Smooth muscle cell (in vitro differentiated cells): ENCODE measurements at regions not wholly inside any gene's neighbourhood (a gene's known extent, or its start where the extent isn't known, plus 50 kb on each side); places are given as distances from the start of the nearest gene placed in this dataset.

Experiments
- DNase-seq: peaks from one replicate; lab custom pipeline; 2025; ENCODE audit not compliant: unreplicated experiment; lab: John Stamatoyannopoulos, UW
- H2AFZ ChIP-seq: fragments of 200-600 bp; sonication (generic); 2 replicates; pipeline ENCODE4 v1.6.0; 2016; ENCODE audit warnings: antibody characterized with exemption, low read depth, mild to moderate bottlenecking
- H3F3A ChIP-seq: fragments of 200-600 bp; sonication (generic); 2 replicates; pipeline ENCODE4 v1.6.0; 2017; ENCODE audit warnings: antibody characterized with exemption, low read depth
- H3K27ac ChIP-seq: fragments of 200-600 bp; sonication (generic); 2 replicates; pipeline ENCODE4 v1.5.1; 2016; ENCODE audit warnings: low read depth, mild to moderate bottlenecking
- H3K27me3 ChIP-seq: fragments of 200-600 bp; sonication (generic); 2 replicates; pipeline ENCODE4 v1.6.1; 2016; ENCODE audit warnings: low read depth, mild to moderate bottlenecking
- H3K36me3 ChIP-seq: fragments of 200-600 bp; sonication (generic); 2 replicates; pipeline ENCODE4 v1.5.1; 2016; ENCODE audit warnings: low read depth
- H3K4me1 ChIP-seq: fragments of 200-600 bp; sonication (generic); 2 replicates; pipeline ENCODE4 v1.5.1; 2016; ENCODE audit warnings: low read depth
- H3K4me2 ChIP-seq: fragments of 200-600 bp; sonication (generic); 2 replicates; pipeline ENCODE4 v1.6.0; 2016; ENCODE audit warnings: mild to moderate bottlenecking
- H3K4me3 ChIP-seq: fragments of 200-600 bp; sonication (generic); 2 replicates; pipeline ENCODE4 v1.5.1; 2016; ENCODE audit warnings: mild to moderate bottlenecking
- H3K79me2 ChIP-seq: fragments of 200-600 bp; sonication (generic); 2 replicates; pipeline ENCODE4 v1.6.0; 2016; ENCODE audit warnings: low read depth, mild to moderate bottlenecking
- H3K9ac ChIP-seq: fragments of 200-600 bp; sonication (generic); 2 replicates; pipeline ENCODE4 v1.6.0; 2016; ENCODE audit warnings: low read depth
- H3K9me3 ChIP-seq: fragments of 200-600 bp; sonication (generic); replicated peaks from 2 replicates; pipeline ENCODE4 v1.5.1; 2016; ENCODE audit warnings: low read depth
- H4K20me1 ChIP-seq: fragments of 200-600 bp; sonication (generic); 2 replicates; pipeline ENCODE4 v1.6.0; 2016; ENCODE audit warnings: low read depth
- CTCF ChIP-seq: fragments of 200-600 bp; sonication (generic); IDR thresholded peaks from 2 replicates; pipeline ENCODE4 v1.5.1; 2017; ENCODE audit warnings: borderline replicate concordance, mild to moderate bottlenecking, antibody characterized with exemption; ENCODE audit not compliant: insufficient read depth, poor library complexity, severe bottlenecking
- WGBS: methylation state at CpG from one replicate; pipeline ENCODE4 v1.1.7; 2016; ENCODE audit warnings: low lambda C conversion rate; 5-methylcytosine and 5-hydroxymethylcytosine counted together

GRCh38 chr13:107458269-107458668 is 757.1 kb downstream of the LIG4 start:
- no peaks in the 10 kb centered on the region for H3K27me3 ChIP-seq
- no peak for TF ChIP-seq CTCF
- no peaks in the 10 kb centered on the region for H3K36me3 ChIP-seq
- no peaks in the 10 kb centered on the region for H3K79me2 ChIP-seq
- DNase-seq, result no peak
- H3K4me2 ChIP-seq, result no peak overlapping the region
- no peak overlapping the region for H3K27ac ChIP-seq
- H3K9me3 ChIP-seq, result no peaks in the 10 kb centered on the region
- 93% methylated on average over 10 of the region's 10 CpGs for WGBS
- no peaks in the 10 kb centered on the region for H3F3A ChIP-seq
- H4K20me1 ChIP-seq, result no peaks in the 10 kb centered on the region
- H3K4me1 ChIP-seq, result peaks cover 19% of the 10 kb centered on the region
- H3K4me3 ChIP-seq, result no peak overlapping the region
- H3K9ac ChIP-seq, result no peak overlapping the region
- no peak overlapping the region for H2AFZ ChIP-seq

- WGBS, result 71% methylated on average over 2 of the region's 2 CpGs
- H3K9me3 ChIP-seq, result no peaks in the 10 kb centered on the region
- TF ChIP-seq CTCF, result no peak
These were observed 757.6 kb downstream of the LIG4 start for GRCh38 chr13:107457686-107458085.

DNA sequence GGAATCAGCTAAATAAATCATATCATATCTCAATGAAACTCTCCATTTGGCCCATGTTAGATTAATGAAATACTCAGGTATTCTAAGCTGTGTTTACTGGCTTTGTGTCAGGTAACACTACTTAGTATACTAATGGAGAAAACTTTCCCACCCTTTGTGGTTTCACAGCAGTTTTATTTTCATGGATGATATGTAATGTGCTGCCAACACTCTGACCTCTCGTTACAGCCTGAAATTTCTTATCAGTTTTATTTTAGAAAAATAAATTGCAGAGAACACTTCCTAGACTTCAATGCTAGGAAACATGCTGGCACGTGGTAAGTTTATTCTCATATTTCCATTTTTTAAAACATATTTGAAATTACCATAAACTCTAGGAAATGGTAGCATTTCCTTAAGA is 758.9 kb downstream of the LIG4 start:
- no peak overlapping the region for H2AFZ ChIP-seq
- no peak overlapping the region for H3K9ac ChIP-seq
- no peak overlapping the region for H3K27ac ChIP-seq
- H3K4me2 ChIP-seq, result no peak overlapping the region
- no peaks in the 10 kb centered on the region for H4K20me1 ChIP-seq
- 60% methylated on average over 2 of the region's 2 CpGs for WGBS
- no peak for TF ChIP-seq CTCF
- H3K9me3 ChIP-seq, result no peaks in the 10 kb centered on the region
- H3K4me3 ChIP-seq, result no peak overlapping the region
- DNase-seq, result no peak
- H3K27me3 ChIP-seq, result no peaks in the 10 kb centered on the region
- H3K79me2 ChIP-seq, result no peaks in the 10 kb centered on the region
- H3F3A ChIP-seq, result no peaks in the 10 kb centered on the region
- peaks cover 19% of the 10 kb centered on the region for H3K4me1 ChIP-seq
- no peaks in the 10 kb centered on the region for H3K36me3 ChIP-seq

More at GRCh38 chr13:107457686-107458085, 757.6 kb downstream of the LIG4 start:
- Histone ChIP-seq H3K79me2 (no peaks in the 10 kb centered on the region), H3K27ac (no peak overlapping the region), H3K4me2 (no peak overlapping the region), H3K4me3 (no peak overlapping the region), H3K9ac (no peak overlapping the region), H3K27me3 (no peaks in the 10 kb centered on the region), H3K36me3 (no peaks in the 10 kb centered on the region), H3K4me1 (peaks cover 19% of the 10 kb centered on the region), H4K20me1 (no peaks in the 10 kb centered on the region), H2AFZ (peak overlapping the region; percentile 27), H3F3A (no peaks in the 10 kb centered on the region)
- DNase-seq, result no peak

DNA sequence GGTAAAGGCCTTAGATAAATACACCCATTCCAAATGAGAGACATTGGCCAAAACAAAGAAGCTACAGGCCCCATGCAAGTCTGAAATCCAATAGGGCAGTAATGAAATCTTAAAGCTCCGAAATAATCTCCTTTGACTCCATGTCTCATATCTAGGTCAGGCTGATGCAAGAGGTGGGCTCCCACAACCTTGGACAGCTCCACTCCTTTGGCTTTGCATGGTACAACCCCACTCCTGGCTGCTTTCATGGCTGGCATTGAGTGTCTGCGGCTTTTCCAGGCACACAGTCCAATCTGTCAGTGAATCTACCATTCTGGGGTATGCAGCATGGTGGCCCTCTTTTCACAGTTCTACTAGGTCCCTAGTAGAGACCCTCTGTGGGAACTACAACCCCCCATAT is 762.5 kb downstream of the LIG4 start:
- no peak overlapping the region for H3K4me3 ChIP-seq
- no peaks in the 10 kb centered on the region for H3K9me3 ChIP-seq
- DNase-seq, result no peak
- 98% methylated on average over 2 of the region's 2 CpGs for WGBS
- H3F3A ChIP-seq, result no peaks in the 10 kb centered on the region
- H3K36me3 ChIP-seq, result no peaks in the 10 kb centered on the region
- no peak overlapping the region for H3K4me2 ChIP-seq
- H3K27me3 ChIP-seq, result no peaks in the 10 kb centered on the region
- no peak overlapping the region for H2AFZ ChIP-seq
- no peaks in the 10 kb centered on the region for H4K20me1 ChIP-seq
- no peaks in the 10 kb centered on the region for H3K79me2 ChIP-seq
- TF ChIP-seq CTCF, result no peak
- no peak overlapping the region for H3K27ac ChIP-seq
- no peak overlapping the region for H3K9ac ChIP-seq
- H3K4me1 ChIP-seq, result peaks cover 7% of the 10 kb centered on the region
